Activated CD8-positive, alpha-beta T cell treated with anti-CD3 and anti-CD28 coated beads for 36 hours (primary cell): ENCODE measurements at regions not wholly inside any gene's neighbourhood (a gene's known extent, or its start where the extent isn't known, plus 50 kb on each side); places are given as distances from the start of the nearest gene placed in this dataset.

Experiments
- ATAC-seq: fragments of 200-7000 bp; cut with Tn5 transposase; one replicate; pipeline ENCODE4 v1.10.0; 2021; ENCODE audit warnings: mild to moderate bottlenecking, moderate library complexity
- CTCF ChIA-PET: fragments of 350-600 bp; sonication (Branson Sonifier 250); formaldehyde crosslinking; loops from one replicate; lab custom pipeline; 2021; ENCODE audit warnings: antibody characterized with exemption; lab: Charles Lee
- POLR2A ChIA-PET: fragments of 350-600 bp; sonication (Branson Sonifier 250); formaldehyde crosslinking; loops from one replicate; lab custom pipeline; 2021; ENCODE audit warnings: antibody characterized with exemption; lab: Charles Lee
- DNase-seq: peaks from one replicate; pipeline ENCODE4 v3.0.0-alpha.2; 2020
- H3K27ac Mint-ChIP-seq: one replicate; pipeline ENCODE4 v1.8.0; 2021; ENCODE audit warnings: mild to moderate bottlenecking, mixed read lengths
- H3K27me3 Mint-ChIP-seq: one replicate; pipeline ENCODE4 v1.8.0; 2021; ENCODE audit warnings: mixed read lengths
- H3K36me3 Mint-ChIP-seq: one replicate; pipeline ENCODE4 v1.8.0; 2021; ENCODE audit warnings: low read depth, mixed read lengths
- H3K4me1 Mint-ChIP-seq: one replicate; pipeline ENCODE4 v1.8.0; 2021; ENCODE audit warnings: low read depth, mixed read lengths
- H3K4me3 Mint-ChIP-seq: one replicate; pipeline ENCODE4 v1.8.0; 2021; ENCODE audit warnings: mild to moderate bottlenecking, moderate library complexity, mixed read lengths
- H3K9me3 Mint-ChIP-seq: one replicate; pipeline ENCODE4 v1.8.0; 2021; ENCODE audit warnings: mixed read lengths
- intact Hi-C: fragments of 100-400 bp; cut with micrococcal nuclease; formaldehyde crosslinking; loops from one replicate; pipeline ENCODE4 v1.10.0; 2022
- TF ChIP-seq, protein P1 (sequence below): fragments of 200-600 bp; IDR thresholded peaks from one replicate; pipeline ENCODE4 v1.8.0; 2022; ENCODE audit warnings: antibody characterized with exemption, mild to moderate bottlenecking

DNA sequence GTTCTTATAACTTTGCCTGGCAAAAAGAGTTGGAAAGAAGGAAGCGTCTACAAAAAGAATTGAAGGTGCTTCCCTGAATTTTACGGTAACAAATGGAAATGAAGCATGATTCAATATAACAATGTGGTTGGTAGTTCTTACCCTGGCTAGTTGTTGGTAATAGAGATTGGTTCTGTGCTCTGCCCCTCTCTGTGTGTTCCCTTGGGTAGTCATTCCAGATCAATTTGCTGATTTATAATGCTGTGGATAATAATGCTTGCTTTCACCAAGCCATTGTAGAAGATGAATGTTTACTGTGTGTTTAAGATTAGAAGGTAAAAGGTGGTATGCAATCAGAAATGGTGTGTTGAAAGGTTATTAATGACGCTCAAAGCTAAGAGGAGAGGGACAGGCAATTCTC, 577.8 kb upstream of the NXPH2 start:
- Mint-ChIP-seq H3K4me3 (no peak overlapping the region), H3K27ac (no peak overlapping the region), H3K27me3 (no peaks in the 10 kb centered on the region), H3K4me1 (no peaks in the 10 kb centered on the region), H3K9me3 (peaks cover 4% of the 10 kb centered on the region), H3K36me3 (no peaks in the 10 kb centered on the region)
- ChIA-PET CTCF (no interaction called here), POLR2A (no interaction called here)
- DNase-seq (no peak), ATAC-seq (no peak)
- intact Hi-C loops, result no loop called here
- TF ChIP-seq, protein P1, sequence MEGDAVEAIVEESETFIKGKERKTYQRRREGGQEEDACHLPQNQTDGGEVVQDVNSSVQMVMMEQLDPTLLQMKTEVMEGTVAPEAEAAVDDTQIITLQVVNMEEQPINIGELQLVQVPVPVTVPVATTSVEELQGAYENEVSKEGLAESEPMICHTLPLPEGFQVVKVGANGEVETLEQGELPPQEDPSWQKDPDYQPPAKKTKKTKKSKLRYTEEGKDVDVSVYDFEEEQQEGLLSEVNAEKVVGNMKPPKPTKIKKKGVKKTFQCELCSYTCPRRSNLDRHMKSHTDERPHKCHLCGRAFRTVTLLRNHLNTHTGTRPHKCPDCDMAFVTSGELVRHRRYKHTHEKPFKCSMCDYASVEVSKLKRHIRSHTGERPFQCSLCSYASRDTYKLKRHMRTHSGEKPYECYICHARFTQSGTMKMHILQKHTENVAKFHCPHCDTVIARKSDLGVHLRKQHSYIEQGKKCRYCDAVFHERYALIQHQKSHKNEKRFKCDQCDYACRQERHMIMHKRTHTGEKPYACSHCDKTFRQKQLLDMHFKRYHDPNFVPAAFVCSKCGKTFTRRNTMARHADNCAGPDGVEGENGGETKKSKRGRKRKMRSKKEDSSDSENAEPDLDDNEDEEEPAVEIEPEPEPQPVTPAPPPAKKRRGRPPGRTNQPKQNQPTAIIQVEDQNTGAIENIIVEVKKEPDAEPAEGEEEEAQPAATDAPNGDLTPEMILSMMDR, result no peak

DNA sequence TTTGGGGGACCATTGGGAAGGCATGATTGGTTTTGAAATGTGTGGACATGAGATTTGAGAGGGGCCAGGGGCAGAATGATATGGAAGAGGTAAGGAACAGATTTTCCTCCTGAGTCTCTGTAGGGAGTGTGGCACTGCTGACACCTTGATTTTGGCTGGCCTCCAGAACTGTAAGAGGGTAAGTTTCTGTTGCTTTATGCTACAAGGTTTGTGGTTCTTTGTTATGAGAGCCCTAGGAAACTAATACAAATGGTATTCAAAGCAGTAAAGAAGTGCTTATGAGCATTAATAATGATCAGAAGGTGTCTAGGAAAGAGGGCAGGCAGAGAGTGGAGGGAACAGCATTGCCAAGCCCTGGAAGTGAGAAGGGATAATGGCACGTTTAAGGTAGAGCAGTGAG, 574.3 kb upstream of the NXPH2 start:
- no peak overlapping the region for H3K4me3 Mint-ChIP-seq
- no peak for ATAC-seq
- peaks cover 8% of the 10 kb centered on the region for H3K9me3 Mint-ChIP-seq
- H3K27me3 Mint-ChIP-seq, result no peaks in the 10 kb centered on the region
- no peak for DNase-seq
- no peaks in the 10 kb centered on the region for H3K36me3 Mint-ChIP-seq
- POLR2A ChIA-PET, result no interaction called here
- intact Hi-C loops, result no loop called here
- TF ChIP-seq, protein P1, result no peak
- CTCF ChIA-PET, result no interaction called here
- H3K4me1 Mint-ChIP-seq, result no peaks in the 10 kb centered on the region
- H3K27ac Mint-ChIP-seq, result no peak overlapping the region

GRCh38 chr2:139353874-139354273, 573.7 kb upstream of the NXPH2 start:
- Mint-ChIP-seq H3K36me3 (no peaks in the 10 kb centered on the region), H3K4me3 (no peak overlapping the region), H3K4me1 (no peaks in the 10 kb centered on the region), H3K27me3 (no peaks in the 10 kb centered on the region), H3K9me3 (peaks cover 14% of the 10 kb centered on the region), H3K27ac (no peak overlapping the region)
- POLR2A ChIA-PET, result no interaction called here
- ATAC-seq (no peak), DNase-seq (no peak)
- intact Hi-C loops, result no loop called here
- TF ChIP-seq, protein P1, result no peak
- CTCF ChIA-PET, result no interaction called here

DNA sequence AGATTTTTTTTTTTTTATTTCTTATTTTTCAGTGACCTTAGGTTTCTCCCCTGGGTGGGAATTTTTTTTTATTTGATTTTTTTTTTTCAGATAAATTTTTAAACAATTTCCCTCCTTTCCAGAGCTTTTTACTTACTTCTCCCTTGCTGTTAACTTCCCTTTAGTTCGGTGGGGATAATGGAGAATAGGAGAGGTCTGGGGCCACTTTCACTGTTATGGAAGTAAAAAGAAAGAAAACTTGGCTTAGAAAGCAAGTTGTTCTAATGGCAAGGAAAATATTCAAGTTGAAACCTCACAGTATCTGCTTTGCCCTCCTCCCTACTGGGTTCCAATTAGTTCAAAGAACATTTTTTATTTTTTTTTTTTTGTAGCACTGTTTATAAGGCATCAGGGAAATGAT, 537.1 kb upstream of the NXPH2 start:
- no peak for DNase-seq
- peaks cover 5% of the 10 kb centered on the region for H3K9me3 Mint-ChIP-seq
- intact Hi-C loops, result no loop called here
- no peaks in the 10 kb centered on the region for H3K4me1 Mint-ChIP-seq
- no peaks in the 10 kb centered on the region for H3K36me3 Mint-ChIP-seq
- ChIA-PET POLR2A (no interaction called here), CTCF (no interaction called here)
- H3K27ac Mint-ChIP-seq, result no peak overlapping the region
- no peaks in the 10 kb centered on the region for H3K27me3 Mint-ChIP-seq
- ATAC-seq, result no peak
- TF ChIP-seq, protein P1, result no peak
- H3K4me3 Mint-ChIP-seq, result no peak overlapping the region

GRCh38 chr2:139314059-139314458, 533.9 kb upstream of the NXPH2 start:
- H3K4me3 Mint-ChIP-seq, result no peak overlapping the region
- intact Hi-C loops, result no loop called here
- no peak for ATAC-seq
- DNase-seq, result no peak
- POLR2A ChIA-PET, result no interaction called here
- TF ChIP-seq, protein P1, result no peak
- peaks cover 7% of the 10 kb centered on the region for H3K9me3 Mint-ChIP-seq
- H3K27ac Mint-ChIP-seq, result no peak overlapping the region
- H3K36me3 Mint-ChIP-seq, result no peaks in the 10 kb centered on the region
- CTCF ChIA-PET, result no interaction called here
- H3K4me1 Mint-ChIP-seq, result no peaks in the 10 kb centered on the region
- H3K27me3 Mint-ChIP-seq, result no peaks in the 10 kb centered on the region
